Esophagus muscularis mucosa (tissue), 4 donors: ENCODE measurements at regions not wholly inside any gene's neighbourhood (a gene's known extent, or its start where the extent isn't known, plus 50 kb on each side); places are given as distances from the start of the nearest gene placed in this dataset.

ENCODE experiments used
- DNase-seq: peaks from one replicate; pipeline ENCODE4 v3.0.0-alpha.2; 2017; ENCODE audit errors: extremely low spot score
- H3K27ac ChIP-seq, 4 donors: fragments of 200-600 bp; sonication (generic); replicated peaks in 1 of 4; 1 replicate in 3 of 4; 2 replicates in 1 of 4; pipeline ENCODE4 v1.5.1; 2016 to 2019; ENCODE audit warnings: mild to moderate bottlenecking in 1 of 4
- H3K27me3 ChIP-seq, 4 donors: fragments of 200-600 bp; sonication (generic); one replicate each; pipeline versions ENCODE4 v1.5.1 to v1.6.0; 2016 to 2019
- H3K36me3 ChIP-seq, 4 donors: fragments of 200-600 bp; sonication (generic); one replicate each; pipeline ENCODE4 v1.5.1; 2016 to 2019
- H3K4me1 ChIP-seq, 4 donors: fragments of 200-600 bp; sonication (generic); one replicate each; pipeline ENCODE4 v1.5.1; 2016 to 2019
- H3K4me3 ChIP-seq, 4 donors: fragments of 200-600 bp; sonication (generic); 1 replicate in 2 of 4; 2 replicates in 2 of 4; pipeline ENCODE4 v1.5.1; 2016 to 2019; ENCODE audit warnings: mild to moderate bottlenecking in 4 of 4, moderate library complexity in 1 of 4
- H3K9me3 ChIP-seq, 4 donors: fragments of 200-600 bp; sonication (generic); 1 replicate in 3 of 4; 2 replicates in 1 of 4; pipeline ENCODE4 v1.5.1; 2016 to 2019
- EP300 ChIP-seq: sonication (generic); formaldehyde crosslinking; IDR thresholded peaks from one replicate; pipeline ENCODE4 v1.6.1; 2017; ENCODE audit warnings: antibody characterized with exemption
- POLR2A ChIP-seq: fragments of 450-650 bp; IDR thresholded peaks from one replicate; pipeline ENCODE4 v1.6.1; 2017; ENCODE audit warnings: antibody characterized with exemption, moderate library complexity, mild to moderate bottlenecking, low read depth
- POLR2AphosphoS5 ChIP-seq, 2 donors: sonication (generic); formaldehyde crosslinking; IDR thresholded peaks; one replicate each; pipeline ENCODE4 v1.6.1; 2017; ENCODE audit warnings: antibody characterized with exemption in 2 of 2
- WGBS: methylation state at CpG from one replicate; pipeline ENCODE4 v1.1.5; 2018; 5-methylcytosine and 5-hydroxymethylcytosine counted together
- intact Hi-C: fragments of 100-400 bp; cut with DNase I; formaldehyde crosslinking; loops from one replicate; pipeline ENCODE4 v1.15.1; 2023
- TF ChIP-seq, protein P1 (sequence below), 3 experiments: fragments of 200-600 bp in 2 of 3; fragments of 450-650 bp in 1 of 3; sonication (generic) in 2 of 3; IDR thresholded peaks; one replicate each; pipeline ENCODE4 v1.5.1; 2017 to 2019; ENCODE audit warnings: antibody characterized with exemption in 3 of 3, mild to moderate bottlenecking in 2 of 3, moderate library complexity in 1 of 3

DNA sequence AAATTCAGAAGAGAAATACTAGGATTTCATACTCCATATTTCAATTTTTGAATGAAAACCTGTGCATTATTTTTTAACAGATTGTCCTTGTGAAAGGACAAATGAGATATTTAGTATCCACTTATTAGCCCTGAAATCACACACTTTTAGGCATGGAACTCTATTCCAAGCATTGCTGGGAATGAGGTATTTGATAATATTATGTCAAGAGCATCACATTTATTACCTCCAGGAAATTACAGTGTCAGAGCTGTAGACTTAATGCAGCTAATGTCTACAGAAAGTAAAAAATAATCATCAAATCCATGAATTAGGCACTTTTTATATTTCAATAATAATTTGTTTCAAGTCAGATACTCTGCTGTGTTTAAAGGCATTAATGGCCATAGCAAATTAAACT lies 753.8 kb downstream of the REEP3 start:
- Histone ChIP-seq H3K27me3 (no peaks in the 10 kb centered on the region), H3K4me1 (no peaks in the 10 kb centered on the region), H3K9me3 (no peaks in the 10 kb centered on the region), H3K27ac (no peak overlapping the region), H3K36me3 (no peaks in the 10 kb centered on the region), H3K4me3 (no peak overlapping the region)
- TF ChIP-seq, protein P1, sequence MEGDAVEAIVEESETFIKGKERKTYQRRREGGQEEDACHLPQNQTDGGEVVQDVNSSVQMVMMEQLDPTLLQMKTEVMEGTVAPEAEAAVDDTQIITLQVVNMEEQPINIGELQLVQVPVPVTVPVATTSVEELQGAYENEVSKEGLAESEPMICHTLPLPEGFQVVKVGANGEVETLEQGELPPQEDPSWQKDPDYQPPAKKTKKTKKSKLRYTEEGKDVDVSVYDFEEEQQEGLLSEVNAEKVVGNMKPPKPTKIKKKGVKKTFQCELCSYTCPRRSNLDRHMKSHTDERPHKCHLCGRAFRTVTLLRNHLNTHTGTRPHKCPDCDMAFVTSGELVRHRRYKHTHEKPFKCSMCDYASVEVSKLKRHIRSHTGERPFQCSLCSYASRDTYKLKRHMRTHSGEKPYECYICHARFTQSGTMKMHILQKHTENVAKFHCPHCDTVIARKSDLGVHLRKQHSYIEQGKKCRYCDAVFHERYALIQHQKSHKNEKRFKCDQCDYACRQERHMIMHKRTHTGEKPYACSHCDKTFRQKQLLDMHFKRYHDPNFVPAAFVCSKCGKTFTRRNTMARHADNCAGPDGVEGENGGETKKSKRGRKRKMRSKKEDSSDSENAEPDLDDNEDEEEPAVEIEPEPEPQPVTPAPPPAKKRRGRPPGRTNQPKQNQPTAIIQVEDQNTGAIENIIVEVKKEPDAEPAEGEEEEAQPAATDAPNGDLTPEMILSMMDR (IDR thresholded peaks at IDR 0.05): no peak
- TF ChIP-seq EP300 (no peak), POLR2A (no peak), POLR2AphosphoS5 (IDR thresholded peaks at IDR 0.05) (no peak)
- intact Hi-C loops: no loop called here
- no peak for DNase-seq

DNA sequence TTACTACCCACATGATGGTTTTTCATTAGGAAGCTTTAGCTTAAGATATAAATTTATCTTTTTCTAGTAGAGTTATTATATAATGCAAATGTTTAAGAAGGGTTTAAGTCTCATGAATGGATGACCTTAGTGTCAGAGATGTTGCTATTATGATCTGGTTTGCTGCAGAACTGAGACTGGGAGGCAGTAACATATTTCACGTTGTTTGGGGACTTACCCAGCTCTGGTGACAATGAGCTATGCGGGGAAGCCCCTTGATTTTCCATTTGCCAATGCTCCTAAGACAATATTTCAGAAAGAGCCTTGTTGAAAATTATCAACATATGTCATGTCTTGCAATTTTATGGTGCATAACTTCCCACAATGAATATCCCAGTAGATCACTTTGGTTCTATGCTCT lies 754.6 kb downstream of the REEP3 start:
- TF ChIP-seq EP300 (no peak), POLR2A (no peak), POLR2AphosphoS5 (IDR thresholded peaks at IDR 0.05) (no peak)
- TF ChIP-seq, protein P1 (IDR thresholded peaks at IDR 0.05): no peak
- DNase-seq: no peak
- intact Hi-C loops: no loop called here
- no peak overlapping the region for H3K4me3 ChIP-seq
- H3K9me3 ChIP-seq: no peaks in the 10 kb centered on the region
- no peak overlapping the region for H3K27ac ChIP-seq
- WGBS: 57% methylated on average over 2 of the region's 2 CpGs
- H3K4me1 ChIP-seq: no peaks in the 10 kb centered on the region
- no peaks in the 10 kb centered on the region for H3K27me3 ChIP-seq
- H3K36me3 ChIP-seq: no peaks in the 10 kb centered on the region

DNA sequence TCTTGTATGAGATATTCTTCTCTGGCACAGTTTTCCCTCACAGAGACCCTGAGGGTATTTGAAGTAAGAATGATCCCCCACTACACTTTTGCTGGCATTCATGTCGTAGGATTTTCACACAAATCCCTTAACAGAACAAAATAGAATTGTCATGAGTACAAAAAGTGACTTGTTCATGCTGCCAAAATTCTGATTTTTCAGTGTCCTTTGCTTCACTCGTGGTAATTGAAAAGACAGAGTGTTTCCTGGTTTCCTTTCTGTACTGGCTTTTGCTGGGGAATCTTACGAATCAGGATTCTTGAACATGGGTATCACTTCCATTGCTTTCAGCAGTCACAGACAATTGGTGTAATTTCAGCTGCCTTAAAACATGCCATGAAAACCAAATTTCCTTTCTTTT lies 756.3 kb downstream of the REEP3 start:
- 82% methylated on average over 3 of the region's 3 CpGs for WGBS
- DNase-seq: no peak
- Histone ChIP-seq H3K4me1 (no peaks in the 10 kb centered on the region), H3K4me3 (no peak overlapping the region), H3K27me3 (no peaks in the 10 kb centered on the region), H3K36me3 (no peaks in the 10 kb centered on the region), H3K27ac (no peak overlapping the region), H3K9me3 (no peaks in the 10 kb centered on the region)
- no peak for TF ChIP-seq POLR2A
- TF ChIP-seq, protein P1 (IDR thresholded peaks at IDR 0.05): no peak
- no peak for TF ChIP-seq POLR2AphosphoS5 (IDR thresholded peaks at IDR 0.05)
- no peak for TF ChIP-seq EP300
- intact Hi-C loops: no loop called here

DNA sequence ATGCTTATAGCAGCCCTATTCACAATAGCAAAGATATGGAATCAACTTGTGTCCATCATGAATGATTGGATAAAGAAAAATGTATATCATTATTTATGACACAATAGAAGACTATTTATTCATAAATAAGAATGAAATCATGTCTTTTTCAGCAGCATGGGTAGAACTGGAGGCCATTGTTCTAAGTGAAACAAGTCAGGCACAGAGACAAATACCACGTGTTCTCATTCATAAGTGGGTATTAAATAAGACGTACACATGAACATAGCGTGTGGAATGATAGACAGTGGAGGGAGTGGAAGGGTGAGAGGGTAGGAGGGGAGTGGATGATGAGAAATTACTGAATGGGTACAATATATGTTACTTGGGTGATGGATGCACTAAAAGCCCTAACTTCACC lies 762.4 kb downstream of the REEP3 start:
- Histone ChIP-seq H3K4me3 (no peak overlapping the region), H3K27ac (no peak overlapping the region), H3K4me1 (no peaks in the 10 kb centered on the region), H3K9me3 (no peaks in the 10 kb centered on the region), H3K27me3 (no peaks in the 10 kb centered on the region), H3K36me3 (no peaks in the 10 kb centered on the region)
- WGBS: 87% methylated on average over 3 of the region's 3 CpGs
- intact Hi-C loops: no loop called here
- TF ChIP-seq POLR2AphosphoS5 (IDR thresholded peaks at IDR 0.05) (no peak), POLR2A (no peak), EP300 (no peak)
- TF ChIP-seq, protein P1 (IDR thresholded peaks at IDR 0.05): no peak
- no peak for DNase-seq

DNA sequence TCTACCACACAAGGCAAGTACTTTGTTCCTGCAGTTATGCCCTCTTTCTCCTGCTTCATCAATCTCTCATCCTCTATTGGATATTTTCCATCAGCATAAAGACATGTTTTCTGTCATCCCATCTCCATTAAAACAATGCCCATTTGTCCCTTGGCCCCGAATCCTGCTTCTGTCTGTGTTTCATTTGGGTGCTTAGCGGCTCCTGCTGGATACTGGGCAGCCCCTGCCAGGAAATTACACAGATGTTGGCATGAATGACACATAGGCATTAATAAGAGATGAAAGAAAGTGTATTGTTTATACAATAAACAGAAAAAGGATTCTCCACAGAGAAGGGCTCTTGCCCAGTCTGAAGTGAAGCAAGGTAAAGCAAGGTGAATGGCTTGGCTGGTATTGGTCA lies 765.3 kb downstream of the REEP3 start:
- intact Hi-C loops: no loop called here
- DNase-seq: no peak
- no peak overlapping the region for H3K27ac ChIP-seq
- H3K9me3 ChIP-seq: no peaks in the 10 kb centered on the region
- H3K4me1 ChIP-seq: no peaks in the 10 kb centered on the region
- no peak for TF ChIP-seq EP300
- TF ChIP-seq POLR2A: no peak
- TF ChIP-seq, protein P1 (IDR thresholded peaks at IDR 0.05): no peak
- TF ChIP-seq POLR2AphosphoS5 (IDR thresholded peaks at IDR 0.05): no peak
- H3K36me3 ChIP-seq: no peaks in the 10 kb centered on the region
- H3K27me3 ChIP-seq: no peaks in the 10 kb centered on the region
- H3K4me3 ChIP-seq: no peak overlapping the region
- 87% methylated on average over 2 of the region's 2 CpGs for WGBS
